ENCODE measurements at regions not wholly inside any gene's neighbourhood (a gene's known extent, or its start where the extent isn't known, plus 50 kb on each side); places are given as distances from the start of the nearest gene placed in this dataset.

DNA sequence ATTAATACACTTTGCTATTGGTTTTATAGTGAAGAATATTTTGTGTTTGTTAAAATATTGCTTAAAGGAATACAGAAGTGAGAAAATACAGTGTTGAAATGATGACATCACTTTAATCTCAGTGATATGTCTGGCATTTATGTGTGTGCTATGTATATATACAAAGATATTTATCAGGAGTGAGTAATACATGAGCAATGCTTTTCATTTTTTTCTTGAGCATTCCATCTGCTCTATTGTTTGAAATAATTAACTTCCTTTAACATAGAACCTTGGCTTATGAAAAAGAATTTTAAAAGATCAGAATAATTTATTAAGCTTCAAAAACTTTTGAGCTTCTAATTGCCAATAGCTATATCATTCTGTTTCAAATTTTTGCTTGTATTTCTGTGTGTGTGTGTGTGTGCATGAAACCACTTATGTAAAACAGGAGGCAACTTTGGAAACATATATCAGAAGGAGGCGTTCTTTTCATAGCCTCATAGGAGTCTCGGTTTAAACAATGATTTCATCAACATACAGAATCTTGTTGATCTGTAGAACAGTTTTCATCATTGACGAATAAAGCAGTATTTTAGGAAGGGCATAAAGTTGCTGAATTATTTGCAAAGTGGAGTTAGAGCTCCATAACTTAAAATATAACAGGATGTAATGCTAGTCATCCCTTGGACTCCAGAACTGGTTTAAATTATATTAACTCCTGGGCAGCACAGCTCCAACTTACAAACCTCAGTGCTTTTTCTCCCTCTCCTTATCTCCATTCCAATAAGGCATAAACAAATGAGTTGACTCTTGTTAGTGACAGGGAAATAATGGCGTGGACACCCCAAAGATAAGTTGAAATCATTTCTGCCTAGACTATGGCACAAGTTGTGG is 228.4 kb upstream of the DGKB start (continued):
- no peak for TF ChIP-seq MAZ (IDR thresholded peaks at IDR 0.05; ENCODE audit: borderline replicate concordance, low read depth, low read length)

DNA sequence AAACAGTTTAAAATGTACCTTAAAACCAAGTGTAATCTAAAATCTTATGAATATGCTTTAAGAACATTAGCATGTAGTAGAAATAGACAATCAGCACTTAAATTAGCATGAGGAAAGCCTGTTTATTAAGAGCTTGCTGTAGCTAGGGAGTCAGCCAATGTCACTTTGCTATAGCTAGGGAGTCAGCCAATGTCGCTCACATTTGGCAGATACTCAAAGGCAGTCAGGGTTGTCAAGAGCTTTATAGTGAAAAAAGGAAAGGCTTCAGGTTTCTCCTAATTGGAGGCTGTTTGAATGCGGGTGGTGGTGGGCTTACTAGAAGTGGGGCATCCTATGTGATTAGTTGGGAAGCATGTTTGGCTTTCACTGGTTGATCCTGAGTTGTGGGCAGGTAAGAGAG is 226.2 kb upstream of the DGKB start:
- ChIA-PET CTCF (no interaction called here), POLR2A (ENCODE audit: unreplicated experiment) (no interaction called here)
- H3K4ac ChIP-seq (ENCODE audit: low read depth, low read length) = no peak overlapping the region
- no peak overlapping the region for H3K4me2 ChIP-seq (ENCODE audit: low read depth, low read length)
- DNase-seq (no peak), ATAC-seq (ENCODE audit: low read depth) (no peak)
- H3K23ac ChIP-seq (ENCODE audit: low read depth, low read length) = no peak overlapping the region
- H3K9me1 ChIP-seq (ENCODE audit: insufficient read depth, low read length) = no peaks in the 10 kb centered on the region
- no peaks in the 10 kb centered on the region for H3K36me3 ChIP-seq (ENCODE audit: control insufficient read depth, insufficient read depth, low read length)
- H2BK20ac ChIP-seq (ENCODE audit: low read depth, low read length) = no peak overlapping the region
- no peak overlapping the region for H4K8ac ChIP-seq (ENCODE audit: low read depth in 2 of 2, low read length in 2 of 2)
- H3K9me3 ChIP-seq (ENCODE audit: control insufficient read depth, insufficient read depth, low read length) = peaks cover 1% of the 10 kb centered on the region; the same call in 1 of the 2 replicates
- no peak overlapping the region for H4K91ac ChIP-seq (ENCODE audit: insufficient read depth, low read depth, low read length)
- no peak overlapping the region for H2AFZ ChIP-seq (replicated peaks; ENCODE audit: low read length, poor library complexity)
- no peak overlapping the region for H2BK15ac ChIP-seq (ENCODE audit: low read depth, low read length)
- intact Hi-C loops (cut with micrococcal nuclease) (no loop called here), in situ Hi-C loops (cut with MboI; ENCODE audit: low sequenced_read_pairs) (no loop called here), dilution Hi-C loops (cut with HindIII; ENCODE audit: low sequenced_read_pairs, unreplicated experiment) (no loop called here)
- no peak overlapping the region for H3K18ac ChIP-seq (ENCODE audit: low read depth, low read length)
- BruUV-seq (replicated peaks) = no TSS peak
- H3K56ac ChIP-seq (ENCODE audit: extremely low read depth, insufficient read depth, low read length) = no peak overlapping the region
- WGBS, 2 experiments (ENCODE audit: extremely low coverage in 2 of 2, insufficient read length in 1 of 2) = no CpG with 5 or more reads among the region's 2 CpGs
- no peak overlapping the region for H3K14ac ChIP-seq (replicated peaks; ENCODE audit: low read depth, low read length)
- no peak overlapping the region for H4K5ac ChIP-seq (ENCODE audit: low read depth, low read length)
- no peak overlapping the region for H2BK120ac ChIP-seq (ENCODE audit: low read depth, low read length)
- no peak overlapping the region for H3K9ac ChIP-seq (ENCODE audit: low read depth, low read length)
- no peaks in the 10 kb centered on the region for H4K20me1 ChIP-seq (ENCODE audit: insufficient read depth, low read length)
- no peak overlapping the region for H3K4me3 ChIP-seq (ENCODE audit: insufficient read depth, low read depth, low read length)
- no peak overlapping the region for H3K27ac ChIP-seq (ENCODE audit: insufficient read depth, low read length)
- no peaks in the 10 kb centered on the region for H3K27me3 ChIP-seq (ENCODE audit: control insufficient read depth, insufficient read depth, low read length)
- H2BK5ac ChIP-seq (ENCODE audit: low read depth, low read length, poor library complexity, severe bottlenecking) = no peak overlapping the region
- H2AK5ac ChIP-seq (ENCODE audit: low read depth, low read length) = no peak overlapping the region
- no peaks in the 10 kb centered on the region for H3K4me1 ChIP-seq (ENCODE audit: control insufficient read depth, insufficient read depth, low read length)
- H2AK9ac ChIP-seq (replicated peaks; ENCODE audit: low read depth, low read length, poor library complexity) = no peak overlapping the region
- H3K79me1 ChIP-seq (ENCODE audit: low read depth in 1 of 2, low read length in 2 of 2) = no peaks in the 10 kb centered on the region
- no peak for TF ChIP-seq SMC3 (IDR thresholded peaks at IDR 0.05; ENCODE audit: low read depth, low read length)
- no peak for TF ChIP-seq MXI1 (IDR thresholded peaks at IDR 0.05; ENCODE audit: borderline replicate concordance, low read depth, low read length)
- TF ChIP-seq, protein P1, sequence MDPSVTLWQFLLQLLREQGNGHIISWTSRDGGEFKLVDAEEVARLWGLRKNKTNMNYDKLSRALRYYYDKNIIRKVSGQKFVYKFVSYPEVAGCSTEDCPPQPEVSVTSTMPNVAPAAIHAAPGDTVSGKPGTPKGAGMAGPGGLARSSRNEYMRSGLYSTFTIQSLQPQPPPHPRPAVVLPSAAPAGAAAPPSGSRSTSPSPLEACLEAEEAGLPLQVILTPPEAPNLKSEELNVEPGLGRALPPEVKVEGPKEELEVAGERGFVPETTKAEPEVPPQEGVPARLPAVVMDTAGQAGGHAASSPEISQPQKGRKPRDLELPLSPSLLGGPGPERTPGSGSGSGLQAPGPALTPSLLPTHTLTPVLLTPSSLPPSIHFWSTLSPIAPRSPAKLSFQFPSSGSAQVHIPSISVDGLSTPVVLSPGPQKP (IDR thresholded peaks at IDR 0.05; ENCODE audit: borderline replicate concordance, low read depth, low read length) = no peak
- no peak for TF ChIP-seq BHLHE40 (IDR thresholded peaks at IDR 0.05; ENCODE audit: low read depth, low read length)
- no peak for TF ChIP-seq RCOR1 (IDR thresholded peaks at IDR 0.05; ENCODE audit: insufficient replicate concordance, low read length)
- TF ChIP-seq RAD21 (IDR thresholded peaks at IDR 0.05; ENCODE audit: low read length) = no peak
- no peak for TF ChIP-seq NFE2L2 (IDR thresholded peaks at IDR 0.05; ENCODE audit: low read depth, low read length)
- TF ChIP-seq RFX5 (IDR thresholded peaks at IDR 0.05; ENCODE audit: low read depth, low read length) = no peak
- no peak for TF ChIP-seq POLR2A (IDR thresholded peaks at IDR 0.05; ENCODE audit: low read depth, low read length)
- TF ChIP-seq CHD1 (IDR thresholded peaks at IDR 0.05; ENCODE audit: low read depth, low read length) = no peak
- no peak for TF ChIP-seq MAFK (IDR thresholded peaks at IDR 0.05; ENCODE audit: low read depth, low read length)
- no peak for TF ChIP-seq MAZ (IDR thresholded peaks at IDR 0.05; ENCODE audit: borderline replicate concordance, low read depth, low read length)
- TF ChIP-seq, protein P2, sequence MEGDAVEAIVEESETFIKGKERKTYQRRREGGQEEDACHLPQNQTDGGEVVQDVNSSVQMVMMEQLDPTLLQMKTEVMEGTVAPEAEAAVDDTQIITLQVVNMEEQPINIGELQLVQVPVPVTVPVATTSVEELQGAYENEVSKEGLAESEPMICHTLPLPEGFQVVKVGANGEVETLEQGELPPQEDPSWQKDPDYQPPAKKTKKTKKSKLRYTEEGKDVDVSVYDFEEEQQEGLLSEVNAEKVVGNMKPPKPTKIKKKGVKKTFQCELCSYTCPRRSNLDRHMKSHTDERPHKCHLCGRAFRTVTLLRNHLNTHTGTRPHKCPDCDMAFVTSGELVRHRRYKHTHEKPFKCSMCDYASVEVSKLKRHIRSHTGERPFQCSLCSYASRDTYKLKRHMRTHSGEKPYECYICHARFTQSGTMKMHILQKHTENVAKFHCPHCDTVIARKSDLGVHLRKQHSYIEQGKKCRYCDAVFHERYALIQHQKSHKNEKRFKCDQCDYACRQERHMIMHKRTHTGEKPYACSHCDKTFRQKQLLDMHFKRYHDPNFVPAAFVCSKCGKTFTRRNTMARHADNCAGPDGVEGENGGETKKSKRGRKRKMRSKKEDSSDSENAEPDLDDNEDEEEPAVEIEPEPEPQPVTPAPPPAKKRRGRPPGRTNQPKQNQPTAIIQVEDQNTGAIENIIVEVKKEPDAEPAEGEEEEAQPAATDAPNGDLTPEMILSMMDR (conservative IDR thresholded peaks at IDR 0.05; ENCODE audit: low read depth, low read length) = no peak
- TF ChIP-seq CEBPB (IDR thresholded peaks at IDR 0.05; ENCODE audit: low read depth, low read length) = no peak

Measured in IMR-90 (cell line).